ENCODE measurements at regions not wholly inside any gene's neighbourhood (a gene's known extent, or its start where the extent isn't known, plus 50 kb on each side); places are given as distances from the start of the nearest gene placed in this dataset.

DNA sequence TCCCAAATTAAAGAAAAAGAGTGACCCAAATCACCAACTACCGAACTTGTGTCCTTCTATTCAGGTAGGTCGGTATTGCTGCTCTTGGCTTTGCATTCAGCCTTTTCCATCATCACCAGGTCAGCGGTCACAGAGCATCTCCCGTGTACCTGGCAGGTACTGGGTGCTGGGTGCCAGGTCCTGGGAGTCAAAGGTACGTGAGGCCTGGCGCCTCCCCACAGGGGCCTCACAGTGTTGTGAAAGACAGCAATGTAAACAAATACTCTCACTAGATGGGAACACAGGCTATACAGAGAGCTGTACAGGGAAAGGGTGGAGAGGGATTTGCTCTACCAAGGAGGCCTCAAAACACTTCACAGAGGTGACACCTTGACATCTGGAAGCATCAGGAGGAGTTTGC, 86.7 kb downstream of the ZIC5 start:
- H3K36me3 ChIP-seq (ENCODE audit: control insufficient read depth, insufficient read depth, low read length), result no peaks in the 10 kb centered on the region
- no peak overlapping the region for H3K9ac ChIP-seq (ENCODE audit: low read depth, low read length)
- H3K27me3 ChIP-seq (ENCODE audit: control insufficient read depth, insufficient read depth, low read length), result no peaks in the 10 kb centered on the region
- H3K9me3 ChIP-seq (ENCODE audit: control insufficient read depth, insufficient read depth, low read length), result no peaks in the 10 kb centered on the region
- no peak overlapping the region for H3K4me3 ChIP-seq (ENCODE audit: low read depth, low read length)
- no peaks in the 10 kb centered on the region for H3K4me1 ChIP-seq (ENCODE audit: control insufficient read depth, insufficient read depth, low read length)

DNA sequence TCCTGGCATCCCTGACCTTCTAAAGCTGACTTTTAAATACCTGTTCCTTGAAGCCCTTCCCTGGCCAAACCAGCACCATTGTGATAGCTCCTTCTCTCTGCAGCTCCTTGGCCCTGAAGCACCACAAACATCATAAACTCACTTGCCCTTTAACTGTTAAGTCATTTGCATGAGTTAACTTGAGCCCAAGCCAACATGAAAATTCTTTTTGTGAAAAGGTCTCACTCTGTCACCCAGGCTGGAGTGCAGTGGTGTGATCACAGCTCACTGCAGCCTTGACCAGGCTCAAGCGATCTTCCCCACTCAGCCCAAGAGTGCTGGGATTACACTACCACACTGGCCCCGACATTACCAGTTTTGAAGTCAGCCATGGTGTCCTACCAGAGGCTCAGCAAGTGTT, 87.8 kb downstream of the ZIC5 start:
- Histone ChIP-seq H3K4me3 (ENCODE audit: low read depth, low read length) (no peak overlapping the region), H3K9me3 (ENCODE audit: control insufficient read depth, insufficient read depth, low read length) (no peaks in the 10 kb centered on the region), H3K36me3 (ENCODE audit: control insufficient read depth, insufficient read depth, low read length) (no peaks in the 10 kb centered on the region), H3K9ac (ENCODE audit: low read depth, low read length) (no peak overlapping the region), H3K4me1 (ENCODE audit: control insufficient read depth, insufficient read depth, low read length) (no peaks in the 10 kb centered on the region), H3K27me3 (ENCODE audit: control insufficient read depth, insufficient read depth, low read length) (no peaks in the 10 kb centered on the region)

DNA sequence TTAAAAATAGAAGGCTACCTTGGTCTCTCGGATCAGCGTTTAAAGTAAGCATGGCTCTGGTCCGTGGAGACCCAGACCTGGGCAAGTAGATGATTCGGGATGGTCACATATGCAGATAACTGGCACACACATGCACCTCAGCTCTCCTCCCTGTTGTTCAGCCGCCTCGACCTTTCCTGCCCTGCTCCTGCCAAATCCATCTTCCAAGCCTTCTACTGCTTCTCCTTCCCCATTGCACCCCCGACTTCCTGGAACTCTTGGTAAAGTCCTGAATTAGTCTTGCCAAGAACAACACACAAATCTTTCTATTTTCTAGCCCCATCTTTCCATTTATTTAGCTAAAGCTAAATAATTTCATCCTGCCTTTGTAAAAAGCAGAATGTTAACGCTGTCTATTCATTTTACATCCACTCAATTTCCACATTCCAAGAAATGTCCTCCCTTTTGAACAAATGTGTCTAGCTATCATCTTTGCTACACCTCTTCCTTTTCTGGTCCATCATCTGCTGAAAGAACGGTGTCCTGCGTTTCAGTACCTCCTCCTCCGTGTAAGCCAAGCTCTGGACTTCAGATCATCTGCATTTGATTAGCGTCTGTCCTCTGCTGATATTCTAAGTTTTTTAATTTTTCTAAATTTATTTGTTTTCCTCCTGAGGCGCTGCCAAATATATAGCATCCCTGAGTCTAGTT, 92.5 kb downstream of the ZIC5 start:
- Histone ChIP-seq H3K4me3 (ENCODE audit: low read depth, low read length) (no peak overlapping the region), H3K4me1 (ENCODE audit: control insufficient read depth, insufficient read depth, low read length) (no peaks in the 10 kb centered on the region), H3K27me3 (ENCODE audit: control insufficient read depth, insufficient read depth, low read length) (no peaks in the 10 kb centered on the region), H3K9ac (ENCODE audit: low read depth, low read length) (no peak overlapping the region), H3K36me3 (ENCODE audit: control insufficient read depth, insufficient read depth, low read length) (no peaks in the 10 kb centered on the region), H3K9me3 (ENCODE audit: control insufficient read depth, insufficient read depth, low read length) (no peaks in the 10 kb centered on the region)

DNA sequence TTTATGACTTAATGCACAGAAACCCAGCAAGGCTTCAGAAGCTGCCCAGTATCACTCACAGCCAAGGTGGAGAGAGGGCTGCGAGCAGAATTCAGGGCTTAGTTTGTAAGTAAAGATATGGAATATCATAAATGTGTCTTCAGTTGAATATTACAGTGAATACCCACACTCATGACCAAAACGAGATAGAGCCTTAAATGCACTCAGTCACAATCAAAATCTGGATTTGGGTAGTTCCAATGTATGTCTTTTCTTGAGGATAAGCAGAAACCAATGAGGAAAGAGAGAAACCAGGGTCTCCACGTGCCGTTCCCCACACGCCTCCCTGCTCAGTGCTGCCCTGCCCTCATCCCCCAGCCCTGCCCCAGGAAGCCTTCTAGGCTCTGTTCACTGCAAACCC, 94.9 kb downstream of the ZIC5 start:
- Histone ChIP-seq H3K36me3 (ENCODE audit: control insufficient read depth, insufficient read depth, low read length) (no peaks in the 10 kb centered on the region), H3K27me3 (ENCODE audit: control insufficient read depth, insufficient read depth, low read length) (no peaks in the 10 kb centered on the region), H3K4me1 (ENCODE audit: control insufficient read depth, insufficient read depth, low read length) (no peaks in the 10 kb centered on the region), H3K9me3 (ENCODE audit: control insufficient read depth, insufficient read depth, low read length) (no peaks in the 10 kb centered on the region), H3K9ac (ENCODE audit: low read depth, low read length) (no peak overlapping the region), H3K4me3 (ENCODE audit: low read depth, low read length) (no peak overlapping the region)

DNA sequence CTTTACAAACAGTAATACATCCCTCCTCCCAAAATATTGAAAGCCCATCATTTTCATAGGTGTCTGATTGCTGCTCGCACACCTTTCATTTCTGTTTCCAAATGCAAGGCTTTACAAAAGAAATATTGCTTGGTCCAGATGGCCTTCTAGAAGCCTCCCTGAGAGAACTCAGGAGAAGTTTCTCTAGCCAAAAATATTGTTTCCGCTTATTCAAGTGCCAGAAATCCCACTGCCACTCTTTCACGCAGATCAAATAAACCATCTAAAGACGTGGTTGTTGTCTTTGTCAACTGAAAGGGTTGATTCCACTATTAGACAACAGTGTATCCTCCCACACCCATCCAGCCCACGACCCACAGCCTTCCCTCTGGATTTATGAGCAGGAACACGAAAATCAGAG, 96.2 kb downstream of the ZIC5 start:
- Histone ChIP-seq H3K9me3 (ENCODE audit: control insufficient read depth, insufficient read depth, low read length) (no peaks in the 10 kb centered on the region), H3K27me3 (ENCODE audit: control insufficient read depth, insufficient read depth, low read length) (no peaks in the 10 kb centered on the region), H3K4me3 (ENCODE audit: low read depth, low read length) (no peak overlapping the region), H3K36me3 (ENCODE audit: control insufficient read depth, insufficient read depth, low read length) (no peaks in the 10 kb centered on the region), H3K9ac (ENCODE audit: low read depth, low read length) (no peak overlapping the region), H3K4me1 (ENCODE audit: control insufficient read depth, insufficient read depth, low read length) (peaks cover 6% of the 10 kb centered on the region)

DNA sequence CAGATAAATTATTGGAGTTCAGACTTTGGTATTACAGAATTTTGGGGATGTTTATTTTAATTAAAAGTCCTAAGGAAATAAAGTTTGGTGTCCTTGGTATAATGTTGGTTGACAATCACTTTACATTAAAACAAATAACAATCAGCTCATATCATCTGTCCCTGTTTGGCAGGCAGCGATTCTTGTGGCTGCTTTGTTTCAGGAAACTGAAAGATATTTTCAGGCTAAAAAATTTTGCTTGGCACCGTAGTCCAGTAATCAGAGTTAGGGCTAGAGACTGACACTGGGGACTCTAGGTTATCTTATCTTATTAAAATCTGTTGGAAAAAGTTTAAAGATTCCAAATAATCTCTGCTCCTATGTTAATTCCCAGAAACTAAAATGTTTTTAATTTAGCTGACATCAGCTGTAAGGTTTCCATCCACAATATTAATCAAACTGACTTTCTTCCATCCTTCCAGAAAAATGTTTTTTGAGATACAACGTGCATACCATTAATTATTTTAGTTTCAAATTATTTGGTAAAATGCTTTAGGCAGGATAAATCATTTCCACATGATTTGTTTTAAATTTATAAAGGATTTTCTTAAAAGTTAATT, 97.6 kb downstream of the ZIC5 start:
- Histone ChIP-seq H3K27me3 (ENCODE audit: control insufficient read depth, insufficient read depth, low read length) (no peaks in the 10 kb centered on the region), H3K36me3 (ENCODE audit: control insufficient read depth, insufficient read depth, low read length) (no peaks in the 10 kb centered on the region), H3K9ac (ENCODE audit: low read depth, low read length) (no peak overlapping the region), H3K9me3 (ENCODE audit: control insufficient read depth, insufficient read depth, low read length) (no peaks in the 10 kb centered on the region), H3K4me1 (ENCODE audit: control insufficient read depth, insufficient read depth, low read length) (peaks cover 13% of the 10 kb centered on the region), H3K4me3 (ENCODE audit: low read depth, low read length) (no peak overlapping the region)

DNA sequence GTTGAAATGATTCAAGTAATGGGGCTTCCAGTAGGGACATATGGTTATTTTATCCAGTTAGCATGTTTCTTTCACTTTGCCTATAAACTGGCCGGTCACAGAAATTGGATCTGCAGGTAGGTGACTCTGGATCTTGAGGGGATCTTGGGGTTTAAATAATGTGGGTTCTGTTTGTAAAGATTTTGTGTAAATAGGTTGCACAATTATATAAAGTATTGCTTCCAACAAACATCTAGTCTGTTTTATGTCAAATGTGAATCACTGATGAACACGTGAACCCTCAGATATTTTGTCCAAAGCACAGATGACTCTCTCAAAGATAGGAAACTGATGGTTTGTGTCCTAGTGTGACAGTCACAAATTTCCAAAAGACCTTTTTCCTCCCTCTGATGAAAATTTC, 98.4 kb downstream of the ZIC5 start:
- Histone ChIP-seq H3K9ac (ENCODE audit: low read depth, low read length) (no peak overlapping the region), H3K36me3 (ENCODE audit: control insufficient read depth, insufficient read depth, low read length) (no peaks in the 10 kb centered on the region), H3K4me3 (ENCODE audit: low read depth, low read length) (no peak overlapping the region), H3K27me3 (ENCODE audit: control insufficient read depth, insufficient read depth, low read length) (no peaks in the 10 kb centered on the region), H3K4me1 (ENCODE audit: control insufficient read depth, insufficient read depth, low read length) (peaks cover 13% of the 10 kb centered on the region), H3K9me3 (ENCODE audit: control insufficient read depth, insufficient read depth, low read length) (no peaks in the 10 kb centered on the region)

DNA sequence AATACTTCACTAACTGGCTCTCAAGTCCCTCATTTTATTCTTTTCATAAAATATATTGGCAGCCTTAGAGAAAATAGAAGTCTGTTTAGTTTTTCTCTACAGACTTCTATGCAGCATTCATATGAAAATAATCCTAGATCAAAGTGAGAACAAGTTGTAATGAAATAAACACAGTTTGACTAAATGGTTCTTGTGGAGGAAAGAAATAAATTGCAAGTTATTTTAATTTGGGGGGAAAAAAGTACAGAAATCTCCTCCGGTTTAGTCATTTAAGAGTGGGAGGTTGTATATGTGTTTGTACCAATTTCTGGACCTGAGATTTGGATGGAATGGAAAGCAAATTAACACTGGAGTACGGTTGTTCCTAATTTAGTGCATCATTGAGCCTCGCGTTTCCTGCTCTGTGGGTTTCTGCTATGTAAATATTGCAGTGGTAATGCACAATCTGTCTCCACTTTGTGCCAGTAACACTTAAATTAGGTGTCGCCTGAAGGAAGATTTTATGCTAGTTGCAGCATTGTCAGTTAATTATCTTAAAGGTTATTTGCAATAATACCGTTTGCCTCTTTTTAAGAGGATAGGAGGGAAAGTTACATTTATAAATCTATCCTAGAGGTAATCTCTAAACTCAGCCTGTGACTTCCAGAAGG, 100.2 kb downstream of the ZIC5 start:
- Histone ChIP-seq H3K4me3 (ENCODE audit: low read depth, low read length) (no peak overlapping the region), H3K9ac (ENCODE audit: low read depth, low read length) (no peak overlapping the region), H3K4me1 (ENCODE audit: control insufficient read depth, insufficient read depth, low read length) (peaks cover 13% of the 10 kb centered on the region), H3K27me3 (ENCODE audit: control insufficient read depth, insufficient read depth, low read length) (no peaks in the 10 kb centered on the region), H3K36me3 (ENCODE audit: control insufficient read depth, insufficient read depth, low read length) (no peaks in the 10 kb centered on the region), H3K9me3 (ENCODE audit: control insufficient read depth, insufficient read depth, low read length) (no peaks in the 10 kb centered on the region)

DNA sequence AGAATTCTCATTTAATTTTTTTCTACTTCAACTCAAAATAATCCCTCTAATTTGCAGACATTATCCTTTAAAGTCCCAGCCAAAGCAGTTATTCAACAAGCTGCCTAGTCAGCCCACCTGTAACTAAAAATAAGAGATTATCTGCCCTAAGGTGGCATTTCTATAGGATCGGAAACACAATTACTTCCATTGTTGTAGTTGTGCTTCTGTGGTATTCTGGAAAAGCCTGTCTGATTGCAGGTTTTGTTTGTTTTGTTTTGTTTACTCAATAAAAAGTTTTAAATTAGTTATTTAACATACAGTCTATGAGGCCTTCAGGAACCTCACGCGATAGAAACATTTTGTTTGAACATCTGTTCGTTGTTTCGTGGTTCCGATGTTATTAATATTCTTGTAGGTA, 101.0 kb downstream of the ZIC5 start:
- Histone ChIP-seq H3K27me3 (ENCODE audit: control insufficient read depth, insufficient read depth, low read length) (no peaks in the 10 kb centered on the region), H3K4me3 (ENCODE audit: low read depth, low read length) (no peak overlapping the region), H3K36me3 (ENCODE audit: control insufficient read depth, insufficient read depth, low read length) (no peaks in the 10 kb centered on the region), H3K9ac (ENCODE audit: low read depth, low read length) (no peak overlapping the region), H3K4me1 (ENCODE audit: control insufficient read depth, insufficient read depth, low read length) (peaks cover 13% of the 10 kb centered on the region), H3K9me3 (ENCODE audit: control insufficient read depth, insufficient read depth, low read length) (no peaks in the 10 kb centered on the region)

DNA sequence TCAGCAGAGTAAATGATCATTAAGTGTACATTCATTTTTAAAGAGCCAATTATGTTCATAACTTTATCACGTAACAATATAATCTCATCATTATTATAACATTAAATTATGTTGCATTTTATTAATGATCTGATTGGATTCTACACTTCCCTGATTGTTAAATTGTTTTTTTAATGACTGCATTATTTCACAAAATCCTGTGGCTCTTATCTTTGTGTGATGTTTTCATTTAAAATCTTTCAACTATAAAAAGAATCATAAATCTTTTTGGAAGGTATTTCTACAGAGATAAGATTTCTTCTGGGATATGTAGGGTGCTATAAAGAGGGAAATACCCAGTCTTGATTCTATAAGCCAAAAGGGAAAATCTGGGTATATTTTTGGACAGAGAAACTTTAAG, 101.7 kb downstream of the ZIC5 start:
- peaks cover 18% of the 10 kb centered on the region for H3K4me1 ChIP-seq (ENCODE audit: control insufficient read depth, insufficient read depth, low read length)
- H3K9ac ChIP-seq (ENCODE audit: low read depth, low read length), result no peak overlapping the region
- H3K36me3 ChIP-seq (ENCODE audit: control insufficient read depth, insufficient read depth, low read length), result no peaks in the 10 kb centered on the region
- no peak overlapping the region for H3K4me3 ChIP-seq (ENCODE audit: low read depth, low read length)
- no peaks in the 10 kb centered on the region for H3K9me3 ChIP-seq (ENCODE audit: control insufficient read depth, insufficient read depth, low read length)
- H3K27me3 ChIP-seq (ENCODE audit: control insufficient read depth, insufficient read depth, low read length), result no peaks in the 10 kb centered on the region

DNA sequence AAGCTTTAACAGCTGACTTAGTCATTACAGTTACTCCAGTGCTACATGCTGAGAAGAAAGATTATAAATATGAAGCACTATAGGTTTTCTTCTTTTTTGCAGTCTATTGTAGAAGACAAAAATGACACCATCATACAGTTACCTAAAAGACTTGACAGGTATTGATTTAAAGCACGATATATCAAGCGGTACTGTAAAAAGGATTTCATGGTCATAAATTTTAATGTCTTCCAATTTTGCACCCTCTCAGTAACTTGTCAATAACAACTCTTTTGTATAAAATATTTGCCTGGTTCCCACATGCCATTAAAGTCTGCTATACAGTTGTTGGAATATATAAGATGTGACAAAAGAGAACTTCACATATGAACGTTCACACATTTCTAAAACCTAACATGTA, 102.8 kb downstream of the ZIC5 start:
- H3K27me3 ChIP-seq (ENCODE audit: control insufficient read depth, insufficient read depth, low read length), result no peaks in the 10 kb centered on the region
- no peaks in the 10 kb centered on the region for H3K9me3 ChIP-seq (ENCODE audit: control insufficient read depth, insufficient read depth, low read length)
- no peak overlapping the region for H3K9ac ChIP-seq (ENCODE audit: low read depth, low read length)
- peaks cover 28% of the 10 kb centered on the region for H3K4me1 ChIP-seq (ENCODE audit: control insufficient read depth, insufficient read depth, low read length)
- H3K4me3 ChIP-seq (ENCODE audit: low read depth, low read length), result no peak overlapping the region
- no peaks in the 10 kb centered on the region for H3K36me3 ChIP-seq (ENCODE audit: control insufficient read depth, insufficient read depth, low read length)
